ENCODE measurements at regions not wholly inside any gene's neighbourhood (a gene's known extent, or its start where the extent isn't known, plus 50 kb on each side); places are given as distances from the start of the nearest gene placed in this dataset.
A peak's percentile ranks its signal among the peaks of the same experiment; 100 is the strongest.

GRCh38 chr1:90650401-90650800 is 66.7 kb downstream of the BARHL2 start:
- H3K4me3 ChIP-seq (ENCODE audit: low read depth, low read length) = no peak overlapping the region
- no peak for TF ChIP-seq CTCF (IDR thresholded peaks at IDR 0.05; ENCODE audit: low read depth, low read length, missing control alignments)
- DNase-seq = no peak
- H3K36me3 ChIP-seq (replicated peaks) = no peaks in the 10 kb centered on the region
- no peak overlapping the region for H3K27ac ChIP-seq
- no peaks in the 10 kb centered on the region for H3K27me3 ChIP-seq (replicated peaks)
- in situ Hi-C loops (cut with HindIII; ENCODE audit: low pct_ligation_motif_present, low sequenced_read_pairs) = no loop called here

GRCh38 chr1:90640325-90640724 is 76.8 kb downstream of the BARHL2 start:
- TF ChIP-seq CTCF (IDR thresholded peaks at IDR 0.05; ENCODE audit: low read depth, low read length, missing control alignments) = no peak
- no peaks in the 10 kb centered on the region for H3K36me3 ChIP-seq (replicated peaks)
- in situ Hi-C loops (cut with HindIII; ENCODE audit: low pct_ligation_motif_present, low sequenced_read_pairs) = no loop called here
- no peak overlapping the region for H3K27ac ChIP-seq
- no peaks in the 10 kb centered on the region for H3K27me3 ChIP-seq (replicated peaks)
- H3K4me3 ChIP-seq (ENCODE audit: low read depth, low read length) = no peak overlapping the region
- no peak for DNase-seq

- Histone ChIP-seq H3K27me3 (replicated peaks) (no peaks in the 10 kb centered on the region), H3K27ac (no peak overlapping the region), H3K4me3 (ENCODE audit: low read depth, low read length) (no peak overlapping the region), H3K36me3 (replicated peaks) (no peaks in the 10 kb centered on the region)
- no peak for DNase-seq
- in situ Hi-C loops (cut with HindIII; ENCODE audit: low pct_ligation_motif_present, low sequenced_read_pairs) = no loop called here
- no peak for TF ChIP-seq CTCF (IDR thresholded peaks at IDR 0.05; ENCODE audit: low read depth, low read length, missing control alignments)
Observed at GRCh38 chr1:90622666-90623065, 94.4 kb downstream of the BARHL2 start.

GRCh38 chr1:90621986-90622385 is 95.1 kb downstream of the BARHL2 start:
- DNase-seq = no peak
- H3K36me3 ChIP-seq (replicated peaks) = no peaks in the 10 kb centered on the region
- no peak overlapping the region for H3K27ac ChIP-seq
- no peak overlapping the region for H3K4me3 ChIP-seq (ENCODE audit: low read depth, low read length)
- in situ Hi-C loops (cut with HindIII; ENCODE audit: low pct_ligation_motif_present, low sequenced_read_pairs) = no loop called here
- H3K27me3 ChIP-seq (replicated peaks) = no peaks in the 10 kb centered on the region
- no peak for TF ChIP-seq CTCF (IDR thresholded peaks at IDR 0.05; ENCODE audit: low read depth, low read length, missing control alignments)

- TF ChIP-seq CTCF (IDR thresholded peaks at IDR 0.05; ENCODE audit: low read depth, low read length, missing control alignments) = peak; percentile 39
Observed at GRCh38 chr1:90616395-90616794, 100.7 kb downstream of the BARHL2 start.

GRCh38 chr1:90614872-90615271 is 102.2 kb downstream of the BARHL2 start:
- Histone ChIP-seq H3K4me3 (ENCODE audit: low read depth, low read length) (no peak overlapping the region), H3K27me3 (replicated peaks) (no peaks in the 10 kb centered on the region), H3K27ac (no peak overlapping the region), H3K36me3 (replicated peaks) (no peaks in the 10 kb centered on the region)
- in situ Hi-C loops (cut with HindIII; ENCODE audit: low pct_ligation_motif_present, low sequenced_read_pairs) = no loop called here
- TF ChIP-seq CTCF (IDR thresholded peaks at IDR 0.05; ENCODE audit: low read depth, low read length, missing control alignments) = peak; percentile 47
- DNase-seq = no peak

More at GRCh38 chr1:90616395-90616794, 100.7 kb downstream of the BARHL2 start:
- DNase-seq = peak; percentile 5
- in situ Hi-C loops (cut with HindIII; ENCODE audit: low pct_ligation_motif_present, low sequenced_read_pairs) = no loop called here
- no peak overlapping the region for H3K4me3 ChIP-seq (ENCODE audit: low read depth, low read length)
- no peak overlapping the region for H3K27ac ChIP-seq
- no peaks in the 10 kb centered on the region for H3K27me3 ChIP-seq (replicated peaks)
- no peaks in the 10 kb centered on the region for H3K36me3 ChIP-seq (replicated peaks)

Measured in brain microvascular endothelial cell (primary cell).